Keratinocyte (primary cell): ENCODE measurements at regions not wholly inside any gene's neighbourhood (a gene's known extent, or its start where the extent isn't known, plus 50 kb on each side); places are given as distances from the start of the nearest gene placed in this dataset.

Experiments
- DNase-seq: peaks from one replicate; pipeline ENCODE4 v3.0.0-alpha.2; 2011; ENCODE audit warnings: low read depth, missing footprints, low spot score
- FAIRE-seq: peaks from 2 replicates; lab custom pipeline; 2011; peaks lifted over from hg19 to GRCh38; lab: Jason Lieb, UNC
- H2AFZ ChIP-seq: 2 replicates; pipeline ENCODE4 v1.6.0; 2012; ENCODE audit warnings: low read length, control low read depth, inconsistent platforms; ENCODE audit not compliant: control insufficient read depth
- H3K27ac ChIP-seq: 2 replicates; pipeline ENCODE4 v1.5.1; 2011; ENCODE audit warnings: low read length; ENCODE audit not compliant: control insufficient read depth, insufficient read depth
- H3K27me3 ChIP-seq: 3 replicates; pipeline ENCODE4 v1.6.0; 2011; ENCODE audit warnings: low read length; ENCODE audit not compliant: control insufficient read depth, insufficient read depth; ENCODE audit errors: extremely low read depth
- H3K36me3 ChIP-seq, 2 experiments: 2 replicates in 1 of 2; 3 replicates in 1 of 2; pipeline ENCODE4 v1.5.1; 2011; ENCODE audit warnings: low read length in 2 of 2, mild to moderate bottlenecking in 1 of 2; ENCODE audit not compliant: control insufficient read depth in 2 of 2, insufficient read depth in 2 of 2; ENCODE audit errors: extremely low read depth in 1 of 2
- H3K4me1 ChIP-seq: 3 replicates; pipeline ENCODE4 v1.5.1; 2011; ENCODE audit warnings: low read length; ENCODE audit not compliant: control insufficient read depth, insufficient read depth; ENCODE audit errors: extremely low read depth
- H3K4me2 ChIP-seq: 3 replicates; pipeline ENCODE4 v1.6.0; 2011; ENCODE audit warnings: low read depth, low read length; ENCODE audit not compliant: control insufficient read depth, insufficient read depth; ENCODE audit errors: extremely low read depth
- H3K4me3 ChIP-seq, 3 experiments: fragments of 200-600 bp in 1 of 3; sonication (generic) in 1 of 3; 2 replicates in 2 of 3; 3 replicates in 1 of 3; pipeline ENCODE4 v1.5.1; 2011 to 2016; ENCODE audit warnings: low read length in 3 of 3, mild to moderate bottlenecking in 3 of 3, control low read depth in 2 of 3, inconsistent platforms in 1 of 3, low read depth in 1 of 3, mixed read lengths in 1 of 3, mixed run types in 1 of 3, moderate library complexity in 1 of 3; ENCODE audit not compliant: control insufficient read depth in 2 of 3, insufficient read depth in 2 of 3; ENCODE audit errors: extremely low read depth in 1 of 3
- H3K79me2 ChIP-seq: 2 replicates; pipeline ENCODE4 v1.6.0; 2012; ENCODE audit warnings: low read length; ENCODE audit not compliant: control insufficient read depth, insufficient read depth
- H3K9ac ChIP-seq: 3 replicates; pipeline ENCODE4 v1.6.0; 2011; ENCODE audit warnings: low read length; ENCODE audit not compliant: control insufficient read depth, insufficient read depth; ENCODE audit errors: extremely low read depth
- H3K9me1 ChIP-seq: 3 replicates; pipeline ENCODE4 v1.6.0; 2011; ENCODE audit warnings: low read length; ENCODE audit not compliant: control insufficient read depth, insufficient read depth; ENCODE audit errors: extremely low read depth
- H3K9me3 ChIP-seq: 2 replicates; pipeline ENCODE4 v1.5.1; 2012; ENCODE audit warnings: low read depth, low read length; ENCODE audit not compliant: control insufficient read depth
- H4K20me1 ChIP-seq: 3 replicates; pipeline ENCODE4 v1.6.0; 2011; ENCODE audit warnings: low read length; ENCODE audit not compliant: control insufficient read depth, insufficient read depth; ENCODE audit errors: extremely low read depth
- EZH2 ChIP-seq: IDR thresholded peaks from one replicate; pipeline ENCODE4 v1.6.1; 2012; ENCODE audit warnings: inconsistent platforms, mild to moderate bottlenecking, low read length, moderate library complexity
- dilution Hi-C: fragments of 300-500 bp; cut with MboI; formaldehyde crosslinking; loops from one replicate; pipeline ENCODE4 v1.7.0; 2020; ENCODE audit warnings: low sequenced_read_pairs; ENCODE audit not compliant: extremely low pct_ligation_motif_present
- TF ChIP-seq, protein P1 (sequence below), 3 experiments: IDR thresholded peaks in 1 of 3; conservative IDR thresholded peaks in 1 of 3; optimal IDR thresholded peaks in 1 of 3; 2 replicates in 2 of 3; 3 replicates in 1 of 3; pipeline versions ENCODE3 to v1.5.1; 2011; ENCODE audit warnings: low read length in 3 of 3, mild to moderate bottlenecking in 3 of 3, moderate library complexity in 2 of 3, control low read depth in 1 of 3, inconsistent platforms in 1 of 3; ENCODE audit not compliant: insufficient read depth in 2 of 3; ENCODE audit errors: extremely low read depth in 1 of 3

DNA sequence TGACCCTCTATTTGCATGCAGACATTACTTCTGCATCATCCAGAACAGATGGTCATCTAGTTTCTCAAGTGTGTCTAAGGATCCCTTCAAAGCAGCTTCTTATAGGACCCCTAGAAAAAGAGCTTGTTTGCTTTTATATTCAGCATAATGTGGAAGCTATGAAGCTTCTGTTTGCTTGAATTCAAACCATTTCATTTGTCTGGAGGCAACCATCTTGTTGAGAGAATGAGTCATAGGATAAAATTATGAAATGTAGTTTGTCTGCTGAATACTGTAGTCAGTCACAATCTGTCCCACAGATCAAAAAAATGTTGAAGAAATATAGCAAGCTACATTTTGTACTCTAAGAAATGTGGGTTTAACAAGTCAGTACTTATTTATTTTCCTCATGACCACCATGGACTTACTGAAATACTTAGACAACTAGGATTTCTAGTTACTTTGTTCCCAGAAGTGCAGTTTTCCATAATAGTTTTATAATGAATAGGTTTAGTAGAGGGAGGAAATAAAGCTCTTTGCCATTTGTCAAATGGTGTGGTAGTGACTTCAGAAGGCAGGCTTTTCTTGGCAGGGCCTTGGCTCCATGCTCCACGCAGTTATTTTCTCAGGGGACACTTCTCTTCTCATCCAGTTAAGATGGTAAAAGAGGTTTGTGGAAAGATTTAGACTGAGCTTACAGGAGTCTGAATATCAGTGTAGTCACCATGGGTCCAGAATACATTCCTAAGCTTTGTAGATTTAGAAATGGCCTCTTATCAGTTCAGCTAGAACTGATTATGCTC is 74.8 kb upstream of the DEPDC1 start:
- H2AFZ ChIP-seq = peak overlapping the region; percentile 45
- TF ChIP-seq, protein P1, sequence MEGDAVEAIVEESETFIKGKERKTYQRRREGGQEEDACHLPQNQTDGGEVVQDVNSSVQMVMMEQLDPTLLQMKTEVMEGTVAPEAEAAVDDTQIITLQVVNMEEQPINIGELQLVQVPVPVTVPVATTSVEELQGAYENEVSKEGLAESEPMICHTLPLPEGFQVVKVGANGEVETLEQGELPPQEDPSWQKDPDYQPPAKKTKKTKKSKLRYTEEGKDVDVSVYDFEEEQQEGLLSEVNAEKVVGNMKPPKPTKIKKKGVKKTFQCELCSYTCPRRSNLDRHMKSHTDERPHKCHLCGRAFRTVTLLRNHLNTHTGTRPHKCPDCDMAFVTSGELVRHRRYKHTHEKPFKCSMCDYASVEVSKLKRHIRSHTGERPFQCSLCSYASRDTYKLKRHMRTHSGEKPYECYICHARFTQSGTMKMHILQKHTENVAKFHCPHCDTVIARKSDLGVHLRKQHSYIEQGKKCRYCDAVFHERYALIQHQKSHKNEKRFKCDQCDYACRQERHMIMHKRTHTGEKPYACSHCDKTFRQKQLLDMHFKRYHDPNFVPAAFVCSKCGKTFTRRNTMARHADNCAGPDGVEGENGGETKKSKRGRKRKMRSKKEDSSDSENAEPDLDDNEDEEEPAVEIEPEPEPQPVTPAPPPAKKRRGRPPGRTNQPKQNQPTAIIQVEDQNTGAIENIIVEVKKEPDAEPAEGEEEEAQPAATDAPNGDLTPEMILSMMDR (optimal IDR thresholded peaks at IDR 0.05 in 1 of 3, IDR thresholded peaks at IDR 0.05 in 1 of 3, conservative IDR thresholded peaks at IDR 0.05 in 1 of 3; ENCODE audit: extremely low read depth in 1 of 3, insufficient read depth in 2 of 3, low read length in 3 of 3) = no peak
- H3K36me3 ChIP-seq = no peaks in the 10 kb centered on the region
- FAIRE-seq = no peak
- H3K4me3 ChIP-seq = no peak overlapping the region
- H3K9me3 ChIP-seq = no peaks in the 10 kb centered on the region
- H3K4me1 ChIP-seq = no peaks in the 10 kb centered on the region
- dilution Hi-C loops = no loop called here
- H3K79me2 ChIP-seq = no peaks in the 10 kb centered on the region
- H3K27ac ChIP-seq = no peak overlapping the region
- H3K4me2 ChIP-seq = no peak overlapping the region
- no peak for DNase-seq
- H3K27me3 ChIP-seq = peaks cover 3% of the 10 kb centered on the region
- H3K9ac ChIP-seq = no peak overlapping the region
- no peaks in the 10 kb centered on the region for H4K20me1 ChIP-seq
- no peaks in the 10 kb centered on the region for H3K9me1 ChIP-seq

DNA sequence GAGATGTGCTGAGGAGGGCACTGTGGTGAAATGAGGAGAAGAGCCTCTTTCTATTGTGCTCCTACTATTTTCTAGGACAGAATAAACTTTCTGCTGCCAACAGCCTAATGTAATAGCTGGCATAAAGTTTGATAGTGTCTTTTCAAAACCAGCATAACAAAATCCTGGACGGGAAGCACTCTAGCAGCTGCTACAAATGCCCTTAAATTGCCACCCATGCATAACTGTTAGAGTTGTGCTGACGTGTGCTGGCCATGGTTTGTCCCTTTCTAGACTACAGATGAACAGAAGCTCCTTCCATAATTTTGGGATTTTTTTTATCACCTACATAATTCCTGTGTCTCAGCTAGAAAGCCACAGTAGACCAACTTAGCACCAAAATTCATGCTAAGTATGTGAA is 88.5 kb upstream of the DEPDC1 start:
- no peaks in the 10 kb centered on the region for H3K4me1 ChIP-seq
- dilution Hi-C loops = no loop called here
- H3K4me2 ChIP-seq = no peak overlapping the region
- H3K27ac ChIP-seq = no peak overlapping the region
- TF ChIP-seq, protein P1 (optimal IDR thresholded peaks at IDR 0.05 in 1 of 3, IDR thresholded peaks at IDR 0.05 in 1 of 3, conservative IDR thresholded peaks at IDR 0.05 in 1 of 3; ENCODE audit: extremely low read depth in 1 of 3, insufficient read depth in 2 of 3, low read length in 3 of 3) = no peak
- no peak for TF ChIP-seq EZH2
- no peak overlapping the region for H3K9ac ChIP-seq
- FAIRE-seq (no peak), DNase-seq (no peak)
- H3K9me1 ChIP-seq = no peaks in the 10 kb centered on the region
- no peak overlapping the region for H3K4me3 ChIP-seq
- no peak overlapping the region for H2AFZ ChIP-seq
- H4K20me1 ChIP-seq = no peaks in the 10 kb centered on the region
- no peaks in the 10 kb centered on the region for H3K27me3 ChIP-seq
- no peaks in the 10 kb centered on the region for H3K79me2 ChIP-seq
- no peaks in the 10 kb centered on the region for H3K9me3 ChIP-seq
- no peaks in the 10 kb centered on the region for H3K36me3 ChIP-seq
